ENCODE measurements at regions not wholly inside any gene's neighbourhood (a gene's known extent, or its start where the extent isn't known, plus 50 kb on each side); places are given as distances from the start of the nearest gene placed in this dataset.

DNA sequence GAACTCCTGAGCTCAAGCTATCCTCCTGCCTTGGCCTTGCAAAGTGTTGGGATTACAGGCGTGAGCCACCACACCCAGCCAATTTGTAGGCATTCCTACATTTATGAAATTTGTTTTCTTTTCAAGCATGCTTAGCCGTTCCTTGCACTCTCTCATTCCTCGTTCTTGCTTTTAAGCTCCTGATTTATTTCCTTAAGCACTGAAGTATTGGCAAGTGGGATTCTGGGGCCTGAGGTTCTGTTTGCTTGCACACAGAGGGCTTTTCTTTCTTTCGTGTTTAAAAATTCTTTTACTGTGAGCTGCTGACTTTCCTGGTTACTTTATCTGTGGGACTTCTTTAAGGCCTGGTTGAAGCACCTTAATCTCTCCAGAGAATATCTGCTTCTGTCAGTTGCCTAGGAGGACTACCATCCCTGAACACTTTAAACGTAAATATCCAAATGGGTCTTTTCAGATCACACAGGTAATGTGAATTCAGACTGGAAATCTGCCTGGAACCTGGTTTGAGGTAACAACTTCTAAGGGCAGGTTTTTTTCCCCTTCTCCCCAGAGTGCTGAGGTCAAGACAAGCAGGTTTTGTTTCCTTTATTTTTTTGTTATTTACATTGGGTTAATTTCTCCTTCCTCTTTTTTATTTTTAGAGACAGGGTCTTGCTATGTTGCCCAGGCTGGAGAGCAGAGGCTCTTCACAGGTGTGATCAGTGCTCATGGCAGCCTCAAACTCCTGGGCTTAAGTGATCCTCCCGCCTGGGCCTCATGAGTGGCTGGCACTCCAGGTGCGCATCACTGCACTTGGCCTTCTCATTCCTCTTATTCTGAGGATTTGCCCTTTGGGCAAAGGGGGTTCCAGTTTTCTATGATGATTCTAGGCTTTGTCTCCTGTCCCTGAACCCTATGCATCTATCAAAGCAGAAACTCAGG is 102.9 kb downstream of the PFKFB3 start:
- Histone ChIP-seq H3K9me3 (ENCODE audit: control insufficient read depth in 3 of 3, low read length in 3 of 3) (peaks cover 0 to 7% (median 6%) of the 10 kb centered on the region in 3 donors), H3K4me1 (ENCODE audit: control insufficient read depth in 3 of 3, insufficient read depth in 3 of 3, low read length in 3 of 3) (no peaks in the 10 kb centered on the region), H3K4me3 (ENCODE audit: low read length in 3 of 3) (no peak overlapping the region), H3K9ac (ENCODE audit: low read depth in 1 of 3, low read length in 3 of 3) (no peak overlapping the region), H3K27ac (ENCODE audit: low read depth, low read length) (no peak overlapping the region), H3K27me3 (ENCODE audit: control insufficient read depth in 3 of 3, insufficient read depth in 3 of 3, low read length in 3 of 3) (no peaks in the 10 kb centered on the region), H3K36me3 (ENCODE audit: control insufficient read depth in 3 of 3, insufficient read depth in 3 of 3, low read length in 3 of 3) (no peaks in the 10 kb centered on the region)

DNA sequence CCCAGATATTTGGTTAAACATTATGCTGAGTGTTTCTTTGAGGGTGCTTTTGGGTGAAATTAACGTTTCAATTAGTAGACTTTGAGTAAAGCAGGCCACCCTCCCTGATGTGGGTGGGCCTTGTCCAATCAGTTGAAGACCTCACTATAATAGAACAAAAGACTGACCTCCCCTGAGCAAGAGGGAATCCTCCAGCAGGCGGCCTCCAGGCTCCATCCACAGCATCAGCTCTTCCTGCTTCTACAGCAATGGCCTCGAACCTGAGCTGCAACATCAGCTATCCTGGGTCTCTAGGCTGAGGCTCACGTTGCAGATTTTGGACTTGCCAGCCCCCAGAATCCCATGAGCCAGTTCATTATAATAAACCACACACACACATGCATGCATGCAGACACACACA is 104.2 kb downstream of the PFKFB3 start:
- H3K4me1 ChIP-seq (ENCODE audit: control insufficient read depth in 3 of 3, insufficient read depth in 3 of 3, low read length in 3 of 3) = no peaks in the 10 kb centered on the region
- no peaks in the 10 kb centered on the region for H3K27me3 ChIP-seq (ENCODE audit: control insufficient read depth in 3 of 3, insufficient read depth in 3 of 3, low read length in 3 of 3)
- no peaks in the 10 kb centered on the region for H3K36me3 ChIP-seq (ENCODE audit: control insufficient read depth in 3 of 3, insufficient read depth in 3 of 3, low read length in 3 of 3)
- peaks cover 0 to 7% (median 6%) of the 10 kb centered on the region in 3 donors for H3K9me3 ChIP-seq (ENCODE audit: control insufficient read depth in 3 of 3, low read length in 3 of 3)
- H3K9ac ChIP-seq (ENCODE audit: low read depth in 1 of 3, low read length in 3 of 3) = no peak overlapping the region
- no peak overlapping the region for H3K4me3 ChIP-seq (ENCODE audit: low read length in 3 of 3)
- H3K27ac ChIP-seq (ENCODE audit: low read depth, low read length) = no peak overlapping the region

DNA sequence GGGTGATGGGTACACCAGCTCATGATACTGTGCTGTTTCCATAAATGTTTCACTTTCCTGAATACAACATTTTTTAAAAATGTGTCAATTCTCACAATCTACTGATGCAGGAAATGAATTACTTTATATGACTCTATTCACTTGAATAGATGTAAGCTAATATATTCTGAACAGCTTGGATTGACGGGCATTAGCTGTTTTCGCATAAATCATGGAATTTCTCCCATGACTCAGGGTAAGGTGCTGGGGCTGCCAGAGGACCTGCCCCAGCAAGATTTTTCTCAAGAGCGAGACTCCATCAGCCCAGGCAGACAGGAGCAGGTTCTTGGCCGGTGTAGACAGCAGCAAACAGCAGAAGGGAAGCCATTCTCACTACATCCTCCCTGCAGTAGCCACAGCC is 107.1 kb downstream of the PFKFB3 start:
- Histone ChIP-seq H3K27ac (ENCODE audit: low read depth, low read length) (no peak overlapping the region), H3K27me3 (ENCODE audit: control insufficient read depth in 3 of 3, insufficient read depth in 3 of 3, low read length in 3 of 3) (no peaks in the 10 kb centered on the region), H3K4me3 (ENCODE audit: low read length in 3 of 3) (no peak overlapping the region), H3K9me3 (ENCODE audit: control insufficient read depth in 3 of 3, low read length in 3 of 3) (peaks cover 0 to 7% (median 6%) of the 10 kb centered on the region in 3 donors), H3K36me3 (ENCODE audit: control insufficient read depth in 3 of 3, insufficient read depth in 3 of 3, low read length in 3 of 3) (no peaks in the 10 kb centered on the region), H3K9ac (ENCODE audit: low read depth in 1 of 3, low read length in 3 of 3) (no peak overlapping the region), H3K4me1 (ENCODE audit: control insufficient read depth in 3 of 3, insufficient read depth in 3 of 3, low read length in 3 of 3) (no peaks in the 10 kb centered on the region)

DNA sequence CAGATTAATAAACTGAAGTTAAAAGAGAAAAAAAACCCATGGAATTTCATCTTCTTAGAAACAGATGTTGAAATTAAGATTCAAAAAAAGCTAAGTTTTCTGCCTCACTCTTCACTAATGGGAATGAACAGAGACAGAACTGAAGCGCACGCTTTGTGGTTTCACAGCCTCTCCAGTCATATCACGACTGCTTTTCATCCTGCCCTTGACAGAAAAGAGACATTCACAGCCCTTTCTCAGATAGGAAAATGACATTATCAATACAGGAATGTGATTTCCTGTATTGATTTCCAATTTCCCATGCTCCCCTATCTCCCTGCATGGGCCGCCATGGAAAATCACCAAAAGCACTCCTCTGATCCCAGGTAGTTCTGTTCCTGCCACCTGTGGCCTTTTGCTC is 108.2 kb downstream of the PFKFB3 start:
- peaks cover 0 to 7% (median 6%) of the 10 kb centered on the region in 3 donors for H3K9me3 ChIP-seq (ENCODE audit: control insufficient read depth in 3 of 3, low read length in 3 of 3)
- H3K9ac ChIP-seq (ENCODE audit: low read depth in 1 of 3, low read length in 3 of 3) = no peak overlapping the region
- H3K36me3 ChIP-seq (ENCODE audit: control insufficient read depth in 3 of 3, insufficient read depth in 3 of 3, low read length in 3 of 3) = no peaks in the 10 kb centered on the region
- no peaks in the 10 kb centered on the region for H3K27me3 ChIP-seq (ENCODE audit: control insufficient read depth in 3 of 3, insufficient read depth in 3 of 3, low read length in 3 of 3)
- H3K27ac ChIP-seq (ENCODE audit: low read depth, low read length) = no peak overlapping the region
- H3K4me1 ChIP-seq (ENCODE audit: control insufficient read depth in 3 of 3, insufficient read depth in 3 of 3, low read length in 3 of 3) = no peaks in the 10 kb centered on the region
- H3K4me3 ChIP-seq (ENCODE audit: low read length in 3 of 3) = no peak overlapping the region

DNA sequence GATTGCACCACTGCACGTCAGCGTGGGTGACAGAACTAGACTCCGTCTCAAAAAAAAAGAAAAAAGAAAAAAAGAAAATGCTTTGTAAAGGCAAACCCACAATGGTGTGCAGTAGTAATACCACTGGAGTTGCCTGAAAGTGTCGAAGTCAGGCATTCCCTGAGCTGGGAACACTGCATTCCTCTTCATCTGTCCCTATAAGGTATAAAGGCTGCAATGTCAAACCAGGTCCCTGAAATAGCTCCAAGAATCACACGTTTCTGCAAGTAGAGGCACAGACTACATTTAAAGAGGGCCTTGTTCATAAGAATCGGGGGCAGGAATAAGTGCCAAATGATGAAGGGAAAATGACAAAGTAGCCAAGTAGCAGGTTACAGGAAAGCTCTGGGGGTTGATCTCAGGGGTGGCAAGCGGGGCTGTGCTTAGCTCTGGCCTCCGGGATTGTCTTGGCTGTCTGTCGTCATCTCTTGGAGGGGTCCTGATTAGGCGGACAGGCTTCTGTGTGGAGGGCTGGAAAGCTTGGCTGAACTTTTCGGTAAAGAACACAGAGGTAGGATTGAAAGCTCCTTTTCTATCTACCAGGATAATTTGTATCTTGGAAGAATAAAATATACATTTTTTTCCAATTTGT is 109.1 kb downstream of the PFKFB3 start:
- Histone ChIP-seq H3K4me3 (ENCODE audit: low read length in 3 of 3) (no peak overlapping the region), H3K36me3 (ENCODE audit: control insufficient read depth in 3 of 3, insufficient read depth in 3 of 3, low read length in 3 of 3) (no peaks in the 10 kb centered on the region), H3K4me1 (ENCODE audit: control insufficient read depth in 3 of 3, insufficient read depth in 3 of 3, low read length in 3 of 3) (no peaks in the 10 kb centered on the region), H3K27ac (ENCODE audit: low read depth, low read length) (no peak overlapping the region), H3K27me3 (ENCODE audit: control insufficient read depth in 3 of 3, insufficient read depth in 3 of 3, low read length in 3 of 3) (no peaks in the 10 kb centered on the region), H3K9ac (ENCODE audit: low read depth in 1 of 3, low read length in 3 of 3) (no peak overlapping the region), H3K9me3 (ENCODE audit: control insufficient read depth in 3 of 3, low read length in 3 of 3) (peaks cover 0 to 5% (median 5%) of the 10 kb centered on the region in 3 donors)

DNA sequence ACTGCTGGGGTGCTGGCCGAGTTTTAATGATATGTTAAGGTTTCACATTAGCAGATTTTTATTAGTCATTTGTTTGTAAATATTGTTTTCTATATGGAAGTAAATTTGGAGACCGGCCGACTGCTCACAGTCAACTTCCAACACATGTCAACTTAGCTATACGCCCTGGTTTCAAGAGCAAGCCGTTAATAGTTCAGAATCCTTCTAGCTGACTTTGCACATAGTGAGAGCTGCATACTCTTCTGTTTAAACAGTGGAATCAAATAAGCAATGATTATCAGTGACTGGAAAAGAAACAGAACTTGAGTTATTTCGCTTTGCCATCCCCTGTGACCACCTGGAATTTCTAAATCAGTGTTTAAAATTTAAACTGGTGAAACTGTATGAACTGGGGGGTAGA is 109.9 kb downstream of the PFKFB3 start:
- Histone ChIP-seq H3K4me3 (ENCODE audit: low read length in 3 of 3) (no peak overlapping the region), H3K27ac (ENCODE audit: low read depth, low read length) (no peak overlapping the region), H3K9me3 (ENCODE audit: control insufficient read depth in 3 of 3, low read length in 3 of 3) (no peaks in the 10 kb centered on the region)

DNA sequence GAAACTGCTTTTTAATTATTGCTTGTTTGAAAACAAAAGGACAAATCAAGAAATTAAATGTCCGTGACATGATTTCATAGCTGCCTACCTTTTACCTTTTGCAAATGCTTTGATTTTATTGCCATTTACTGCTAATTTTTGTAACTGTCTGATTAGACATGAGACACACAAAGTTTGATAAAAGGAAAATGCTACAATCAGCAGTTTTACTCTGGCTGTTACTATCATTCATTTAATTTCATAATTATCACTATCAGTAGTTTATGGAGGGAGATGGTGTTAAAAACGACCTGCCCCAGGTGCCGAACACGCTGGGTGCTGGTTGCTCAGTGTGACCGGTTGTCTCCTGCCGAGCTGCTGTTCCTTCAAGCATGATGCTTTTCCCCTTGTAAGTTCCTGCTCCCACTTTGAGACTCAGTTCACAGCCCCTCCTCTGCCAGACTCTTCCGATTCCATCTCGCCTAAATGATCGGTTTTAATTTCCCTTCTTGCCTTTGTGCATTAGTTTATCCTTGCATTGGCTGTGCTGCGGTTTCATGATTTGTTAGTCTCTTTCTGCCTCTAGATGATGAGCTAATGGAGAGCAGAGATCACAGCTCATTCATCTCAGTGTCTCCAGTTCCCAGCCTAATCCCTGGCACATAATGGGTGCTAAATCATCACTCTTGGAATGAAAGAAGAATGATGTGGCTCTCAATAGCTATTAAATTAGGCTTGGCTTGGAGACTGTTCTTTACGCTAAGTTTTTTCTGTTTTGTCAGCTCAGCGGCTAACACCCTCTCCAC is 110.6 kb downstream of the PFKFB3 start:
- Histone ChIP-seq H3K4me3 (ENCODE audit: low read length in 3 of 3) (no peak overlapping the region), H3K9ac (ENCODE audit: low read depth in 1 of 3, low read length in 3 of 3) (no peak overlapping the region), H3K4me1 (ENCODE audit: control insufficient read depth in 3 of 3, insufficient read depth in 3 of 3, low read length in 3 of 3) (no peaks in the 10 kb centered on the region), H3K27ac (ENCODE audit: low read depth, low read length) (no peak overlapping the region), H3K36me3 (ENCODE audit: control insufficient read depth in 3 of 3, insufficient read depth in 3 of 3, low read length in 3 of 3) (no peaks in the 10 kb centered on the region), H3K27me3 (ENCODE audit: control insufficient read depth in 3 of 3, insufficient read depth in 3 of 3, low read length in 3 of 3) (no peaks in the 10 kb centered on the region), H3K9me3 (ENCODE audit: control insufficient read depth in 3 of 3, low read length in 3 of 3) (no peaks in the 10 kb centered on the region)

More for the DNA sequence above, 109.9 kb downstream of the PFKFB3 start:
- no peak overlapping the region for H3K9ac ChIP-seq (ENCODE audit: low read depth in 1 of 3, low read length in 3 of 3)
- no peaks in the 10 kb centered on the region for H3K27me3 ChIP-seq (ENCODE audit: control insufficient read depth in 3 of 3, insufficient read depth in 3 of 3, low read length in 3 of 3)
- H3K4me1 ChIP-seq (ENCODE audit: control insufficient read depth in 3 of 3, insufficient read depth in 3 of 3, low read length in 3 of 3) = no peaks in the 10 kb centered on the region
- no peaks in the 10 kb centered on the region for H3K36me3 ChIP-seq (ENCODE audit: control insufficient read depth in 3 of 3, insufficient read depth in 3 of 3, low read length in 3 of 3)

DNA sequence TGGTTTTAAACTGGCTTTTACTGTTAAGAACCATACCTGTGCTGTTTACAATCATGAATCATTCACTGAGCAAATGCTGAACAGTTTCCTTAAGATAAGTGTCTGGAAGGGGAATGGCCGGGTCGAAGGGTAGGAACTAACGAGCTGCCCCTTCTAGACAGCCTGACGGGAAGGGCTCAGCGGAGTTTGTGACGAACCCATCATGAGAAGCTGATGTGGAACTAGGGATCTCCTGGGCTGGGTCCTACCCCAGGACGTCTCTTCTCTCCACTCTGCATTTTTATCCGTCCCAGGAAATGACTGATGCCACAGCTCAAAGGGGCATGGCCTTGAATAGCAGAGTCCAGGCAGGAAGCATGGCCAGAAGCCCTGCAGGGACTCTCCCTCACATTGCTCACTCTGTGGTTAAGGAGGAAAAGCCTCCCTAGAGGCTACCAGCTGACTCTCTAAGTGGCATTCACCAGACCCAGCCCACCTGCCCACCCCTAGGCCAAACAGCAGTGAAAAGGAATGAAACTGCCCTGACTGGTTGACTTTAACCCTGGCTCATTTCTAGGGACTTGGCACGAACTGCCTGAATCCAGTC is 112.0 kb downstream of the PFKFB3 start:
- H3K27ac ChIP-seq (ENCODE audit: low read depth, low read length) = no peak overlapping the region
- H3K4me1 ChIP-seq (ENCODE audit: control insufficient read depth in 3 of 3, insufficient read depth in 3 of 3, low read length in 3 of 3) = no peaks in the 10 kb centered on the region
- H3K9me3 ChIP-seq (ENCODE audit: control insufficient read depth in 3 of 3, low read length in 3 of 3) = no peaks in the 10 kb centered on the region
- no peaks in the 10 kb centered on the region for H3K27me3 ChIP-seq (ENCODE audit: control insufficient read depth in 3 of 3, insufficient read depth in 3 of 3, low read length in 3 of 3)
- no peaks in the 10 kb centered on the region for H3K36me3 ChIP-seq (ENCODE audit: control insufficient read depth in 3 of 3, insufficient read depth in 3 of 3, low read length in 3 of 3)
- no peak overlapping the region for H3K4me3 ChIP-seq (ENCODE audit: low read length in 3 of 3)
- no peak overlapping the region for H3K9ac ChIP-seq (ENCODE audit: low read depth in 1 of 3, low read length in 3 of 3)

DNA sequence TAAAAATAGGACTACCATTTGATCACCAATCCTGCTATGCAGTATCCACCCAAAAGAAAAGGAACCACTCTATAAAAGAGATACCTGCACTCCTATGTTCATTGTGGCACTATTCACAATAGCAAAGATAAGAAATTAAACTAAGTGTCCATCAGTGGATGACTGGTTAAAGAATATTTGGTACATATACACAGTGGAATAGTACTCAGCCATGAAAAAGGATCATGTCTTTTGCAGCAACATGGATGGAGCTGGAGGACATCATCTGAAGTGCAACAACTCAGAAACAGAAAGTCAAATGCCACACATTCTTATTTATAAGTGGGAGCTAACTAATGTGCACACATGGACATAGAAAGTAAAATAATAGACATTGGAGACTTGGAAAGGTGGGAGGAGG is 116.4 kb downstream of the PFKFB3 start:
- no peaks in the 10 kb centered on the region for H3K9me3 ChIP-seq (ENCODE audit: control insufficient read depth in 3 of 3, low read length in 3 of 3)
- H3K27me3 ChIP-seq (ENCODE audit: control insufficient read depth in 3 of 3, insufficient read depth in 3 of 3, low read length in 3 of 3) = no peaks in the 10 kb centered on the region
- no peak overlapping the region for H3K27ac ChIP-seq (ENCODE audit: low read depth, low read length)
- H3K36me3 ChIP-seq (ENCODE audit: control insufficient read depth in 3 of 3, insufficient read depth in 3 of 3, low read length in 3 of 3) = no peaks in the 10 kb centered on the region
- peaks cover 0 to 5% (median 0%) of the 10 kb centered on the region in 3 donors for H3K4me1 ChIP-seq (ENCODE audit: control insufficient read depth in 3 of 3, insufficient read depth in 3 of 3, low read length in 3 of 3)
- H3K9ac ChIP-seq (ENCODE audit: low read depth in 1 of 3, low read length in 3 of 3) = no peak overlapping the region
- H3K4me3 ChIP-seq (ENCODE audit: low read length in 3 of 3) = no peak overlapping the region

Data from skeletal muscle tissue (tissue), 3 donors.